B cell (primary cell): ENCODE measurements at regions not wholly inside any gene's neighbourhood (a gene's known extent, or its start where the extent isn't known, plus 50 kb on each side); places are given as distances from the start of the nearest gene placed in this dataset.

ENCODE experiments used
- ATAC-seq: fragments of 200-7000 bp; cut with Tn5 transposase; one replicate; pipeline ENCODE4 v1.10.0; 2021; ENCODE audit warnings: low read depth, mild to moderate bottlenecking, moderate number of reproducible peaks, moderate library complexity
- CTCF ChIA-PET: fragments of 350-600 bp; sonication (Branson Sonifier 250); formaldehyde crosslinking; loops from one replicate; lab custom pipeline; 2021; ENCODE audit warnings: antibody characterized with exemption, inconsistent platforms; lab: Charles Lee
- POLR2A ChIA-PET: fragments of 350-600 bp; sonication (Branson Sonifier 250); formaldehyde crosslinking; loops from one replicate; lab custom pipeline; 2021; ENCODE audit warnings: antibody characterized with exemption; lab: Charles Lee
- DNase-seq: peaks from one replicate; pipeline ENCODE4 v3.0.0; 2013
- H2AFZ ChIP-seq: 2 replicates; pipeline ENCODE4 v1.6.1; 2012; ENCODE audit warnings: mild to moderate bottlenecking, low read depth, low read length; ENCODE audit not compliant: insufficient read depth, poor library complexity, severe bottlenecking
- H3K27ac ChIP-seq, 2 donors: 1 replicate in 1 of 2; 2 replicates in 1 of 2; pipeline ENCODE4 v1.5.1; 2012 to 2013; ENCODE audit warnings: low read length in 2 of 2, mild to moderate bottlenecking in 2 of 2, moderate library complexity in 1 of 2
- H3K27me3 ChIP-seq, 4 experiments: fragments of 200-600 bp in 1 of 4; sonication (generic) in 1 of 4; replicated peaks in 1 of 4; 1 replicate in 2 of 4; 2 replicates in 2 of 4; pipeline versions ENCODE4 v1.6.1 to v1.7.0; 2013 to 2016; ENCODE audit warnings: low read length in 3 of 4, mild to moderate bottlenecking in 2 of 4, mixed read lengths in 1 of 4, moderate library complexity in 1 of 4; ENCODE audit not compliant: insufficient read depth in 4 of 4, control insufficient read depth in 3 of 4; ENCODE audit errors: control extremely low read depth in 1 of 4
- H3K36me3 ChIP-seq, 2 experiments: replicated peaks in 1 of 2; 1 replicate in 1 of 2; 2 replicates in 1 of 2; pipeline versions ENCODE4 v1.6.1 to v1.7.1; 2013; ENCODE audit warnings: low read length in 1 of 2; ENCODE audit not compliant: insufficient read depth in 2 of 2, control insufficient read depth in 1 of 2; ENCODE audit errors: control extremely low read depth in 1 of 2, extremely low read depth in 1 of 2
- H3K4me1 ChIP-seq, 2 donors: fragments of 200-600 bp in 1 of 2; sonication (generic) in 1 of 2; 1 replicate in 1 of 2; 2 replicates in 1 of 2; pipeline versions ENCODE4 v1.5.1 to v1.6.1; 2013 to 2017; ENCODE audit warnings: low read length in 2 of 2; ENCODE audit not compliant: control insufficient read depth in 2 of 2, insufficient read depth in 2 of 2
- H3K4me2 ChIP-seq: replicated peaks from 2 replicates; pipeline ENCODE3; 2012; ENCODE audit warnings: mild to moderate bottlenecking, low read depth, low read length; ENCODE audit not compliant: poor library complexity, severe bottlenecking
- H3K4me3 ChIP-seq, 5 experiments: fragments of 200-600 bp in 1 of 5; sonication (generic) in 1 of 5; 1 replicate in 3 of 5; 2 replicates in 2 of 5; pipeline versions ENCODE4 v1.5.1 to v1.7.0; 2011 to 2016; ENCODE audit warnings: low read length in 4 of 5, mild to moderate bottlenecking in 4 of 5, low read depth in 2 of 5, control low read depth in 1 of 5, moderate library complexity in 1 of 5; ENCODE audit not compliant: insufficient read depth in 1 of 5; ENCODE audit errors: control extremely low read depth in 1 of 5, extremely low read depth in 1 of 5
- H3K79me2 ChIP-seq: fragments of 200-600 bp; sonication (generic); one replicate; pipeline ENCODE4 v1.6.0; 2016; ENCODE audit warnings: low read length; ENCODE audit not compliant: control insufficient read depth, insufficient read depth
- H3K9ac ChIP-seq: fragments of 200-600 bp; sonication (generic); 2 replicates; pipeline ENCODE4 v1.6.1; 2017; ENCODE audit warnings: mild to moderate bottlenecking, low read length, moderate library complexity
- H3K9me3 ChIP-seq, 3 donors: one replicate each; pipeline versions ENCODE4 v1.6.1 to v1.7.1; 2013; ENCODE audit warnings: low read length in 2 of 3; ENCODE audit not compliant: control insufficient read depth in 2 of 3, insufficient read depth in 1 of 3; ENCODE audit errors: control extremely low read depth in 1 of 3
- H4K20me1 ChIP-seq: 2 replicates; pipeline ENCODE4 v1.6.0; 2012; ENCODE audit warnings: mild to moderate bottlenecking, low read length; ENCODE audit not compliant: insufficient read depth, control insufficient read depth, poor library complexity, severe bottlenecking
- H3K27ac Mint-ChIP-seq: one replicate; pipeline ENCODE4 v1.8.0; 2021; ENCODE audit warnings: mixed read lengths
- H3K27me3 Mint-ChIP-seq: one replicate; pipeline ENCODE4 v1.8.0; 2021; ENCODE audit warnings: mixed read lengths
- H3K4me1 Mint-ChIP-seq: one replicate; pipeline ENCODE4 v1.8.0; 2021; ENCODE audit warnings: mixed read lengths
- H3K4me3 Mint-ChIP-seq: one replicate; pipeline ENCODE4 v1.8.0; 2021; ENCODE audit warnings: mixed read lengths
- H3K9me3 Mint-ChIP-seq: one replicate; pipeline ENCODE4 v1.8.0; 2022; ENCODE audit warnings: mixed read lengths; ENCODE audit not compliant: insufficient read depth
- CTCF ChIP-seq: fragments of 200-600 bp; IDR thresholded peaks from one replicate; pipeline ENCODE4 v1.8.0; 2022; ENCODE audit warnings: antibody characterized with exemption, mild to moderate bottlenecking
- EZH2 ChIP-seq: IDR thresholded peaks from 2 replicates; pipeline ENCODE4 v1.6.1; 2012; ENCODE audit warnings: borderline replicate concordance, low read depth, mild to moderate bottlenecking, moderate library complexity, low read length; ENCODE audit not compliant: insufficient read depth, poor library complexity, severe bottlenecking
- WGBS: methylation state at CpG from one replicate; pipeline ENCODE4 v1.1.5; 2013; ENCODE audit warnings: missing lambda C conversion rate; ENCODE audit not compliant: insufficient coverage; 5-methylcytosine and 5-hydroxymethylcytosine counted together
- intact Hi-C: fragments of 100-400 bp; cut with micrococcal nuclease; formaldehyde crosslinking; loops from one replicate; pipeline ENCODE4 v1.10.0; 2022

- intact Hi-C loops = no loop called here
- Mint-ChIP-seq H3K4me1 (no peaks in the 10 kb centered on the region), H3K9me3 (no peaks in the 10 kb centered on the region), H3K27me3 (no peaks in the 10 kb centered on the region), H3K4me3 (no peak overlapping the region), H3K27ac (no peak overlapping the region)
- ATAC-seq (no peak), DNase-seq (no peak)
- Histone ChIP-seq H3K27me3 (no peaks in the 10 kb centered on the region), H3K36me3 (no peaks in the 10 kb centered on the region), H3K9me3 (no peaks in the 10 kb centered on the region), H3K27ac (no peak overlapping the region), H3K4me1 (no peaks in the 10 kb centered on the region), H2AFZ (no peak overlapping the region), H4K20me1 (no peaks in the 10 kb centered on the region), H3K4me3 (no peak overlapping the region), H3K79me2 (no peaks in the 10 kb centered on the region), H3K4me2 (no peak overlapping the region), H3K9ac (no peak overlapping the region)
- ChIA-PET CTCF (no interaction called here), POLR2A (no interaction called here)
- no CpG with 5 or more reads among the region's 1 CpG for WGBS
- TF ChIP-seq EZH2 (no peak), CTCF (no peak)
Observed at GRCh38 chr3:180808823-180809575, 103.5 kb upstream of the FXR1 start.

- no peak overlapping the region for H3K27ac ChIP-seq
- ATAC-seq (no peak), DNase-seq (no peak)
- 94% methylated on average over 15 of the region's 15 CpGs for WGBS
- TF ChIP-seq EZH2 (no peak), CTCF (no peak)
- no peak overlapping the region for H3K9ac ChIP-seq
- intact Hi-C loops = no loop called here
- Mint-ChIP-seq H3K4me3 (no peak overlapping the region), H3K27ac (no peak overlapping the region), H3K4me1 (no peaks in the 10 kb centered on the region), H3K9me3 (no peaks in the 10 kb centered on the region), H3K27me3 (no peaks in the 10 kb centered on the region)
- H3K36me3 ChIP-seq = no peaks in the 10 kb centered on the region
- H3K9me3 ChIP-seq = peaks cover 0 to 7% (median 0%) of the 10 kb centered on the region in 3 donors
- ChIA-PET POLR2A (no interaction called here), CTCF (no interaction called here)
- no peaks in the 10 kb centered on the region for H3K79me2 ChIP-seq
- H3K4me1 ChIP-seq = no peaks in the 10 kb centered on the region
- no peak overlapping the region for H3K4me2 ChIP-seq
- H2AFZ ChIP-seq = no peak overlapping the region
- no peak overlapping the region for H3K4me3 ChIP-seq
- no peaks in the 10 kb centered on the region for H4K20me1 ChIP-seq
- no peaks in the 10 kb centered on the region for H3K27me3 ChIP-seq
Observed at GRCh38 chr3:180820400-180820799, 92.1 kb upstream of the FXR1 start.
